ENCODE measurements at regions not wholly inside any gene's neighbourhood (a gene's known extent, or its start where the extent isn't known, plus 50 kb on each side); places are given as distances from the start of the nearest gene placed in this dataset.

DNA sequence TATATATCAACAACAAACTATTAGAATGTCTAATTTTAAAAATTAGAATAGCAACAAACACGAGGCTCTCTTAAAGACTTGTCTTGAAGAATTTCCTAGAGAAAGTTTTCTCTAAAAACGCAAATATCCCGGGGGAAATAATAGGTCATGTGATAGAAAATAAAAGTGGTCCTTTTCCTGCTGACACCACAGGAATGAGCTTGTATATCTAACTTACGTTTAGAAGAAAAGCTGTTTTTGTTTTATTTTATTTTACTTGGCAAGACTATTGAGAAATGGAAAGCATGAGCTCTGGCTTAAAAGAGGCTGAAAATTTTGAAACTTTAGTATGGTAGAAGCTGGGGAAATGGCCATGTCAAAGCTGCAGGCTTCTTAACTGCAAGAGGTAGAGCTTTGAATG, 465.0 kb downstream of the AGTPBP1 start:
- Histone ChIP-seq H3K4me3 (ENCODE audit: insufficient read depth in 1 of 2, low read depth in 1 of 2, low read length in 2 of 2) (no peak overlapping the region), H3K27me3 (ENCODE audit: control insufficient read depth in 1 of 2, insufficient read depth in 1 of 2, low read length in 2 of 2) (peaks cover 0 to 5% of the 10 kb centered on the region in 2 experiments), H2AFZ (ENCODE audit: low read depth, low read length) (no peak overlapping the region), H3K79me1 (replicated peaks; ENCODE audit: low read length, poor library complexity, severe bottlenecking) (no peaks in the 10 kb centered on the region), H3K18ac (ENCODE audit: low read depth in 1 of 2, low read length in 2 of 2) (peak overlapping the region in 1 of 2 experiments; percentile 50), H4K8ac (ENCODE audit: low read length) (no peak overlapping the region), H2BK5ac (ENCODE audit: low read depth, low read length, poor library complexity, severe bottlenecking) (no peak overlapping the region), H3K4me2 (ENCODE audit: low read length, poor library complexity, severe bottlenecking) (no peak overlapping the region), H2BK12ac (ENCODE audit: low read length in 2 of 2) (no peak overlapping the region), H4K91ac (ENCODE audit: low read length) (no peak overlapping the region), H3K23ac (ENCODE audit: low read length in 2 of 2) (no peak overlapping the region), H3K4ac (ENCODE audit: low read depth in 1 of 2, low read length in 2 of 2) (peak overlapping the region; percentile 54 to 73), H3K9ac (ENCODE audit: low read length) (no peak overlapping the region), H2BK120ac (ENCODE audit: low read depth, low read length) (no peak overlapping the region), H2BK15ac (ENCODE audit: low read depth, poor library complexity, severe bottlenecking) (no peak overlapping the region), H3K14ac (ENCODE audit: low read length in 2 of 2) (no peak overlapping the region), H2AK5ac (ENCODE audit: low read length, severe bottlenecking) (no peak overlapping the region), H3K36me3 (ENCODE audit: control insufficient read depth in 1 of 2, insufficient read depth in 2 of 2, low read depth in 1 of 2, low read length in 2 of 2) (no peaks in the 10 kb centered on the region), H3K9me3 (ENCODE audit: control insufficient read depth, low read length) (no peaks in the 10 kb centered on the region), H3K4me1 (ENCODE audit: control insufficient read depth, insufficient read depth, low read depth, low read length) (no peaks in the 10 kb centered on the region), H3K27ac (ENCODE audit: low read length, poor library complexity, severe bottlenecking) (no peak overlapping the region)
- 36% methylated on average over 4 of the region's 4 CpGs for WGBS
- no peak for DNase-seq

DNA sequence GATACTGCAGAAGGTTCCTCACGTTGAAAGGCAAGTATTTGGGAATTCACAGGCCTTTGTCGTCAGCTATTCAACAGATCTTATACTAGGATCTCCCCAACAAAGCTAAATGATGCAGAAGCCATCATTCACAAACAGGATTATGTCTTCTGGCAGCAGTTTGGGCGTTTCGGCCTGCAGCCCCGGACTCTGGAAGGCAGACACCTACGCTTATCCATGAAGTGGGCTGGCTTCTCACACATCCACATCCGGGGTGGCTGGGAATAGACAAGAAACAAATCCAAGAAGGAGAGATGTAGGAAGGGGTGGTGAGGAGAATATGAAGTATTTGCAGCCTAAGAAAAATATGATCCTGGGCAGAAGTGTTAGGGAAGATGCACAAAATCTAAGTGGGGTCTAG, 471.9 kb downstream of the AGTPBP1 start:
- Histone ChIP-seq H3K14ac (ENCODE audit: low read length in 2 of 2) (no peak overlapping the region), H3K4me1 (ENCODE audit: control insufficient read depth, insufficient read depth, low read depth, low read length) (no peaks in the 10 kb centered on the region), H2BK120ac (ENCODE audit: low read depth, low read length) (no peak overlapping the region), H3K9me3 (ENCODE audit: control insufficient read depth, low read length) (no peaks in the 10 kb centered on the region), H3K9ac (ENCODE audit: low read length) (no peak overlapping the region), H2AK5ac (ENCODE audit: low read length, severe bottlenecking) (no peak overlapping the region), H2BK5ac (ENCODE audit: low read depth, low read length, poor library complexity, severe bottlenecking) (no peak overlapping the region), H3K4me3 (ENCODE audit: insufficient read depth in 1 of 2, low read depth in 1 of 2, low read length in 2 of 2) (no peak overlapping the region), H3K23ac (ENCODE audit: low read length in 2 of 2) (no peak overlapping the region), H3K36me3 (ENCODE audit: control insufficient read depth in 1 of 2, insufficient read depth in 2 of 2, low read depth in 1 of 2, low read length in 2 of 2) (no peaks in the 10 kb centered on the region), H2AFZ (ENCODE audit: low read depth, low read length) (no peak overlapping the region), H2BK12ac (ENCODE audit: low read length in 2 of 2) (no peak overlapping the region), H3K4me2 (ENCODE audit: low read length, poor library complexity, severe bottlenecking) (no peak overlapping the region), H3K79me1 (replicated peaks; ENCODE audit: low read length, poor library complexity, severe bottlenecking) (no peaks in the 10 kb centered on the region), H4K8ac (ENCODE audit: low read length) (no peak overlapping the region), H3K4ac (ENCODE audit: low read depth in 1 of 2, low read length in 2 of 2) (no peak overlapping the region), H3K27ac (ENCODE audit: low read length, poor library complexity, severe bottlenecking) (no peak overlapping the region), H3K18ac (ENCODE audit: low read depth in 1 of 2, low read length in 2 of 2) (peak overlapping the region in 1 of 2 experiments; percentile 2), H3K27me3 (ENCODE audit: control insufficient read depth in 1 of 2, insufficient read depth in 1 of 2, low read length in 2 of 2) (peaks cover 0 to 9% of the 10 kb centered on the region in 2 experiments), H2BK15ac (ENCODE audit: low read depth, poor library complexity, severe bottlenecking) (no peak overlapping the region), H4K91ac (ENCODE audit: low read length) (no peak overlapping the region)
- DNase-seq = no peak
- WGBS = 90% methylated on average over 7 of the region's 7 CpGs

DNA sequence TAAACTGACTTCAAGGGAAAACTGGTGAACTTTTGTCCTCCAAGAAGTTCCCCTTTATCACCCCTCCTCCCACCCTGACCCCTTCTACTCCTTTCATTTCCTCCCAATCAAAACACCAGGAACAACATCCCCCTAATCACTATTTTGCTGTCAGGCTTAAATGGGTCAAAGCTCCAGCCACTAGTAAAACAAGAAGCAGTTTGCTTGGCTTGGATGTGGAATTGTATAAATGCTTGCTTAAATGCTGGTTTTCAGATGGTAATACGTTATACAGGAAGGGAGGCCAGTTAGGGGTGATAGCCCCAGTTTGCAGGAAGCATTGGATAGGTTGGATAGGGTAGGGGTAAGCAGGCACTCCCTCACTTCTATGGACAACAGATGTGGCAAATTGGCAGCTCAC, 473.6 kb downstream of the AGTPBP1 start:
- H3K4me3 ChIP-seq (ENCODE audit: insufficient read depth in 1 of 2, low read depth in 1 of 2, low read length in 2 of 2) = no peak overlapping the region

DNA sequence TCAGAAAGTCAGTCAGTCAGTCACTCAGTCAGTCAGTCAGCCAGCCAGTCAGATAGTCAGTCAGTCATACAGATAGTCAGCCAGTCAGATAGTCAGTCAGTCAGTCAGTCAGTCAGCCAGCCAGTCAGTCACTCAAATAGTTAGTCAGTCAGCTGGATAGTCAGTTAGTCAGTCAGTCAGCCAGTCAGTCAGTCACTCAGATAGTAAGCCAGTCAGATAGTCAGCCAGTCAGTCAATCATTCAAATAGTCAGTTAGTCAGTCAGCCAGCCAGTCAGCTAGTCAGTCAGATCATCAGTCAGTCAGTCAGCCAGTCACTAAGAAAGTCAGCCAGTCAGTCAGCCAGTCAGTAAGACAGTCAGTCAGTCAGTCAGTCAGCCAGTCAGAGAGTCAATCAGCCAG, 477.1 kb downstream of the AGTPBP1 start:
- no peak overlapping the region for H3K14ac ChIP-seq (ENCODE audit: low read length in 2 of 2)
- peak overlapping the region; percentile 59 to 92 for H2BK12ac ChIP-seq (ENCODE audit: low read length in 2 of 2)
- H3K36me3 ChIP-seq (ENCODE audit: control insufficient read depth in 1 of 2, insufficient read depth in 2 of 2, low read depth in 1 of 2, low read length in 2 of 2) = no peaks in the 10 kb centered on the region
- H3K79me1 ChIP-seq (replicated peaks; ENCODE audit: low read length, poor library complexity, severe bottlenecking) = no peaks in the 10 kb centered on the region
- no peaks in the 10 kb centered on the region for H3K9me3 ChIP-seq (ENCODE audit: control insufficient read depth, low read length)
- H4K91ac ChIP-seq (ENCODE audit: low read length) = peak overlapping the region; percentile 43
- H2AK5ac ChIP-seq (ENCODE audit: low read length, severe bottlenecking) = no peak overlapping the region
- no peak overlapping the region for H4K8ac ChIP-seq (ENCODE audit: low read length)
- H2AFZ ChIP-seq (ENCODE audit: low read depth, low read length) = no peak overlapping the region
- peaks cover 0 to 13% of the 10 kb centered on the region in 2 experiments for H3K27me3 ChIP-seq (ENCODE audit: control insufficient read depth in 1 of 2, insufficient read depth in 1 of 2, low read length in 2 of 2)
- H3K4me1 ChIP-seq (ENCODE audit: control insufficient read depth, insufficient read depth, low read depth, low read length) = no peaks in the 10 kb centered on the region
- peak overlapping the region; percentile 17 to 24 for H3K4ac ChIP-seq (ENCODE audit: low read depth in 1 of 2, low read length in 2 of 2)
- no peak overlapping the region for H3K27ac ChIP-seq (ENCODE audit: low read length, poor library complexity, severe bottlenecking)
- peak overlapping the region; percentile 28 to 42 for H3K18ac ChIP-seq (ENCODE audit: low read depth in 1 of 2, low read length in 2 of 2)
- no peak overlapping the region for H2BK120ac ChIP-seq (ENCODE audit: low read depth, low read length)
- H3K4me2 ChIP-seq (ENCODE audit: low read length, poor library complexity, severe bottlenecking) = no peak overlapping the region
- H3K9ac ChIP-seq (ENCODE audit: low read length) = no peak overlapping the region
- no peak overlapping the region for H2BK15ac ChIP-seq (ENCODE audit: low read depth, poor library complexity, severe bottlenecking)
- H3K4me3 ChIP-seq (ENCODE audit: insufficient read depth in 1 of 2, low read depth in 1 of 2, low read length in 2 of 2) = no peak overlapping the region
- no peak overlapping the region for H2BK5ac ChIP-seq (ENCODE audit: low read depth, low read length, poor library complexity, severe bottlenecking)
- H3K23ac ChIP-seq (ENCODE audit: low read length in 2 of 2) = no peak overlapping the region
- DNase-seq = no peak

More for the DNA sequence above, 473.6 kb downstream of the AGTPBP1 start:
- H3K9ac ChIP-seq (ENCODE audit: low read length) = no peak overlapping the region
- no peak overlapping the region for H2AFZ ChIP-seq (ENCODE audit: low read depth, low read length)
- H3K14ac ChIP-seq (ENCODE audit: low read length in 2 of 2) = no peak overlapping the region
- H3K27ac ChIP-seq (ENCODE audit: low read length, poor library complexity, severe bottlenecking) = no peak overlapping the region
- H3K4me1 ChIP-seq (ENCODE audit: control insufficient read depth, insufficient read depth, low read depth, low read length) = no peaks in the 10 kb centered on the region
- H3K36me3 ChIP-seq (ENCODE audit: control insufficient read depth in 1 of 2, insufficient read depth in 2 of 2, low read depth in 1 of 2, low read length in 2 of 2) = no peaks in the 10 kb centered on the region
- no peak overlapping the region for H2BK15ac ChIP-seq (ENCODE audit: low read depth, poor library complexity, severe bottlenecking)
- H4K91ac ChIP-seq (ENCODE audit: low read length) = no peak overlapping the region
- no peak overlapping the region for H3K4me2 ChIP-seq (ENCODE audit: low read length, poor library complexity, severe bottlenecking)
- H2AK5ac ChIP-seq (ENCODE audit: low read length, severe bottlenecking) = no peak overlapping the region
- H3K23ac ChIP-seq (ENCODE audit: low read length in 2 of 2) = no peak overlapping the region
- WGBS = 88% methylated on average over 1 of the region's 1 CpG
- H2BK12ac ChIP-seq (ENCODE audit: low read length in 2 of 2) = peak overlapping the region in 1 of 2 experiments; percentile 39
- H3K4ac ChIP-seq (ENCODE audit: low read depth in 1 of 2, low read length in 2 of 2) = peak overlapping the region in 1 of 2 experiments; percentile 6
- H3K18ac ChIP-seq (ENCODE audit: low read depth in 1 of 2, low read length in 2 of 2) = peak overlapping the region; percentile 38 to 58
- H2BK120ac ChIP-seq (ENCODE audit: low read depth, low read length) = no peak overlapping the region
- no peak overlapping the region for H4K8ac ChIP-seq (ENCODE audit: low read length)
- no peak overlapping the region for H2BK5ac ChIP-seq (ENCODE audit: low read depth, low read length, poor library complexity, severe bottlenecking)
- no peaks in the 10 kb centered on the region for H3K79me1 ChIP-seq (replicated peaks; ENCODE audit: low read length, poor library complexity, severe bottlenecking)
- no peak for DNase-seq
- no peaks in the 10 kb centered on the region for H3K9me3 ChIP-seq (ENCODE audit: control insufficient read depth, low read length)
- peaks cover 0 to 18% of the 10 kb centered on the region in 2 experiments for H3K27me3 ChIP-seq (ENCODE audit: control insufficient read depth in 1 of 2, insufficient read depth in 1 of 2, low read length in 2 of 2)
